Stimulated activated CD8-positive, alpha-beta memory T cell treated with anti-CD3 and anti-CD28 coated beads, Interleukin-7, amount 100 ng/mL, for 24 hours (primary cell): ENCODE measurements at regions not wholly inside any gene's neighbourhood (a gene's known extent, or its start where the extent isn't known, plus 50 kb on each side); places are given as distances from the start of the nearest gene placed in this dataset.

ENCODE experiments used
- DNase-seq: peaks from one replicate; pipeline ENCODE4 v3.0.0-alpha.2; 2020; ENCODE audit warnings: low read depth

DNA sequence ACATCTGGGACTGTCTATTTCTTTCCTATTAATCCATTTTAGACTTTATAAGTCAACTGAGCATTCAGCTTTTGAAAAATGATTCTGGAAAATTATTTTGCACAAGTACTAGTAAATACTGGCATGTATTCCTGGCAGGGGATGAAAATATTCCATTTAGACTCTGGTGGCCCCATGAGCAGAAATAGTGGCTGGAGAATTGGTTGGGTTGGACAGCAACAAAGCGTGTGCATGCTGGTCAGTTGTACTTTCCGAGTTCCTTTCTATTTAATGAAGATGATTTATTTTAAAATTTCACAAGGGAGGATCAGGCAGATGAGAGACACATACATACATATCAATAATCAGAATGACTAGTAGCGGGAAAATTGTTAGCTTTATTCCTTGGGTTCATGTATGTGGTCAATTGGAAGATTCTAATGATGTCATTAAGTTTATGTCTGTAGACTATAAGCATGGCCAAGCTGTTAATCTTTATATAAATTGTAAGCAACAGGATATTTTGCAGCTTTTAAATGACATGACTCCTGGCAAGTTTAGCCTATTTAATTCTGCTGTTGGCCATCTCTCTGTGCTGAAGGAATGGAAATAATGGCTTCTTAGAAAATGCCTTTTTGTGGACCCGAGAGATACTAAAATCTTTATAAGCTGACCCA is 541.6 kb downstream of the SLC4A3 start:
- DNase-seq: no peak

DNA sequence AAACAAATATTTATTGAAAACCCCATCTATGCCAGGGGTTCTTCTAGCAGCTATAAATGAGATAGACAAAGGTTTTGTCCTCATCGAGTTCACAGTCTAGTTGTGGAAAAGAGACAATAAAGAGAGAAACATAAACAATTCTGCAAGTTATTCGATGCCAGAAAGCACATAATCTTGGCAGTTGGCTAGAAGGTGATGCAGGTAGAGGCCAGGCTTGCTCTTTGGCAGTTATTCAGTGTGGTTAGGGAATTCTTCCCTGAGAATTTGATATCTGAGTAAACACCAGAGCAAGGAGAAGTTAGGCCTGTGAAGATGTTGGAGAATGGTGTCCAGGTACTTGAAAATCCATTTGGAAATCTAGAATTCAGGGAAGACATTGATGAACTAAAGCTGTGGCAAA is 547.4 kb downstream of the SLC4A3 start:
- no peak for DNase-seq

DNA sequence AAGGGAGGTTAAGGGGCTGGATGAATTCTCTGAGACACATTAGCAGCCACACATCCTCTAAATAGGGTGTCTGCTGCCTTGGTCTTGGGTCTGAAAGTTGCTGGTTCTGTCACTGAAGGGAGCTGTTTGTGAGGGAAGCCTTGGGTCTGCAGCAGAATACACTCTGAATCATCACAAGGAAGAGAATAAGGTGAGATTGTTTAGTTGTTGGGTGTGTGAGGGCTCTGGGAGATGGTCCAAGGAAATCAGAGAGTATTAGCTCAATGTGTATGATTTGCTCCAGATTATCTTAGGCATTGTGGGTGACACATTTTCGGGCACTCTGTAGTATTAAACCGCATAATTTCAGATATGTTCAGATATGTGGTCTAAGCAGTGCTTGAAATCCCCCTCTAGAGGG is 548.5 kb downstream of the SLC4A3 start:
- DNase-seq: no peak

GRCh38 chr2:220178991-220179695 is 551.7 kb downstream of the SLC4A3 start:
- DNase-seq: no peak

- DNase-seq: no peak
Measured at GRCh38 chr2:220181165-220181564, 553.7 kb downstream of the SLC4A3 start.

- DNase-seq: no peak
Measured at GRCh38 chr2:220182790-220183189, 555.4 kb downstream of the SLC4A3 start.

DNA sequence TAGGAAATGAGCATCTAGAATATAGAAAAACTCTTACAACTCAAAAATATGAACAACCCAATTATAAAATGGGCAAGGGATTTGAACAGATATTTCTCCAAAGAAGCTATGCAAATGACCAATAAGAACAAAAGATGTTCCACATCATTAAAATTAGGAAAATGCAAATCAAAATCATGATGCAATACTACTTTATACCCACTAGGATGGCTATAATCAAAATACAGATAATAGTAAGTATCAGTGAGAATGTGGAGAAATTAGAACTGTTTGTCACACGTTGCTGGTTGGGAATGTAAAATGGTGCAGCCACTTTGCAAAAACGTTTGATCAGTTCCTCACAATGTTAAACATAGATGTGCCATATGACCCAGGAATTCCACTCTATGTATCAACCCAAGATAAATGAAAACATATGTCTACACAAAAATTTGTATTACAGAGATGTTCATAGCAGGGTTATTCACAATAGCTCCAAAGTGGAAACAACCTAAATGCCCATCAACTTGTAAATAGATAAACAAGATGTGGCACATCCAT is 558.4 kb downstream of the SLC4A3 start:
- no peak for DNase-seq

DNA sequence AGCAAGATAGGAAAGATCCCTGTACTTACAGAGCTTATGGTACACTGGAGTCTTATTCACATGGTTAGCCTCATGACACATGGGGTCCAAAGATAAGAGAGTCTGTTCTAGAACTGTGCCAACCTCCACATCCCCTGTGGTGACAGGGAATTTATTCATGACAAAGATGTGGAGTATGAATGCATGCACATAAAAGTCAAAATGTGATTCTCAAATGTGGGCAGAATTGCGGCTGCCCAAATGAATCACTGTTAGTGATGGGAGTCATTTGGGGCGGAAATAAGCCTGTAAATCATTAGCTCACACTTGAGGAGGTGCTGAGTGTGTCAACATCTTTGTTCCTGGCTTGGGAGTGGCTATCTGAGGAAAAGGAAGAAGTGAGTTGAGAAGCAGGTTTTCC is 560.6 kb downstream of the SLC4A3 start:
- DNase-seq: no peak

DNA sequence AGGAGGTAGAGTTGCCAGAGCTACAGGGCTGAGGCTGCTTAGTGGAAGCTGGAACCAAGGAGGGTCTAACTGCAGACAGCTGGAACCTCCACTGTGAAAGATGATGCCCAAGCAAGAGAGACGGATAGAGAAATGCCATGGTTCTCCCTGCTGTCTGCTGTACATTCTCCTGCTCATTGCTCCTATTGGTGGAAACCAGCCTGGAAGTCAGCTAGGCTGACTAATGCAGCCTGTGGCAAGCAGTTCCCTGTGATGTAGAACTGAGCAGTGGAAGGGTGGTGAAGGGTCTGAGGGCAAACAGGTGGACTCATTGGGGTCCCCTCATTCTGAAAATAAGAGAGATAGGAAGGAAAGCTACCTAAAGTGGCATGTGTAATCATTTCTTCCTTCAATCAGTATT is 563.6 kb downstream of the SLC4A3 start:
- no peak for DNase-seq

- no peak for DNase-seq
Measured at GRCh38 chr2:220191737-220192136, 564.3 kb downstream of the SLC4A3 start.

- no peak for DNase-seq
Measured at GRCh38 chr2:220192994-220193753, 565.7 kb downstream of the SLC4A3 start.

DNA sequence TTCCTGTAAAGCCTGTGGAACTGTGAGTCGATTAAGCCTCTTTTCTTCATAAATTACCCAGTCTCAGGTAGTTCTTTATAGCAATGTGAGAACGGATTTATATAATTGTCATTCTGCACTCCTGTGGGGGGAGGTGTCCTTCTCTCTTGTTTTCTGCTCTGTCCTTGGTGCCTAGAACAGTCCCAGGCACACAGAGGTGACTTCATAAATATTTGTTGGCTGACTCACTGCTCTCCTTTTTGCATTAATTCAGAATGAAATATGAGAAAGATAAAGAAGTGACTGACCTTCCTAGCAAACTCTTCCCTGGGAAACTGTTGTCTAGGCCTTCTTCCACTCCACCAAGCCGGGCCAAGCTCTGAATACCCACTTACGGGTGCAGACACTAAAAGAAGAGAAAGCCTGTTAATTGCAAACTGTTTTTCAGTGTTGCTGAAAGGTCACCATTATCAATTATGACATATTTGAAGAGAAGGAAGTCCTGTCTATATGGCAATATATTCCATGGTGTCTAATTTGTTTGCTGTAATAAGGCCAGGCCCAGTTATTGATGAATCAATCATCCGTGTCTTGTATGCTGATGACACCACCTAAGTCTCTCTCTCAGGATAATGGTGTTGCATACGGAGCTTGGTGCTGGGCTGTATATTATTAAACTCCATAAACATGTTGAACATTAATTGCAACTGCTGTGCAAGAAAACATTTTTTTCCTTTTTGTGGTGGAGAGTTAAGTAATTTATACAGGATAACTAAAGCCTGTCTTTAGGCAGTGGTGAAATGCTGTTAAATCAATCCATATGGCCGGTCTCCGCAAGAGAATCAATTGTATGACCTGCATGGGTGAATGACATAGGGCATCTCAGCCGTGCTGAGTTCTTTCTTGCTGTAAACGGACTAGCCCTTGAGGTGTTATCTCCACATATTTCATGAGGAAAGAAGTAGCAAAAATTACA is 567.5 kb downstream of the SLC4A3 start:
- no peak for DNase-seq

DNA sequence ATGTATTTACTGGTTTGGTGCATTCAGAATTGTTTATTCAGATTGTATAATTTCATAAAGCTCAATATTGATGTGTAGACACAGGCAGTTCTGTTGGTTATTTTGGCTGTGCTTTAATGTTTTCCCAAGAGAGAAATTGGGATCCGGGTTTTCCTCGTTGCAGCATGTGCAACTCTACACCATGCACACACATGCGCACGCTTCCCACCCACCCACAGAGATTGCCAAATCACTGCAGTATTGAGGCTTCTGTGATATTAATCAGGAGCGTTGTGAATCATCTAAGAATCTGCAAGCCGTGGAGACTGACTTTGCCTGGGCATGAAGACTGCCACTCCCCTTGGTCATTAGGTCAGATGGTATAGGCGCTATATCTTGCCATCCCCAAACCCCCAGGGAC is 571.5 kb downstream of the SLC4A3 start:
- no peak for DNase-seq

- DNase-seq: no peak
Measured at GRCh38 chr2:220202066-220202465, 574.6 kb downstream of the SLC4A3 start.

- no peak for DNase-seq
Measured at GRCh38 chr2:220209093-220209492, 581.7 kb downstream of the SLC4A3 start.

GRCh38 chr2:220209751-220210150 is 582.3 kb downstream of the SLC4A3 start:
- no peak for DNase-seq

GRCh38 chr2:220212296-220213080 is 585.1 kb downstream of the SLC4A3 start:
- DNase-seq: no peak

- DNase-seq: no peak
Measured at GRCh38 chr2:220215785-220216184, 588.4 kb downstream of the SLC4A3 start.

GRCh38 chr2:220219371-220219770 is 591.9 kb downstream of the SLC4A3 start:
- no peak for DNase-seq

DNA sequence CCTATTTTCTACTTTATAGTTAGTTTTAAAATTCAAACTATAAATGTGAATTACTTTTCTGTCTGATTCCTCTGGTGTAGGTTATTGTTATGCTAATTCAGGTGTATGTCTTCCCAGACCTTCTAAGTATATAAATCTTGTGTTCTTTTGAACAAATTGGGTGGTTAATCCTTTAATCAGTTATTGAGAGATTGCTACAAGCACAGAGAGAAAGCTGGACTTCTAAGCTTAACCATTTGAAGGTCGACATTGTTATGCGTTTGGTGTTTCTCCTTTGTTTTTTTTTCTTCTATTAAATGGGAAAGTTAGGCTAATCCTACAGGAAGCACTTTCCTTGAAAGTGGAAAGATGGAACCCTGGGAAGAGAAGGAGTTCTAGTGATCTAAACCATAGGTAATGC is 592.6 kb downstream of the SLC4A3 start:
- DNase-seq: no peak

DNA sequence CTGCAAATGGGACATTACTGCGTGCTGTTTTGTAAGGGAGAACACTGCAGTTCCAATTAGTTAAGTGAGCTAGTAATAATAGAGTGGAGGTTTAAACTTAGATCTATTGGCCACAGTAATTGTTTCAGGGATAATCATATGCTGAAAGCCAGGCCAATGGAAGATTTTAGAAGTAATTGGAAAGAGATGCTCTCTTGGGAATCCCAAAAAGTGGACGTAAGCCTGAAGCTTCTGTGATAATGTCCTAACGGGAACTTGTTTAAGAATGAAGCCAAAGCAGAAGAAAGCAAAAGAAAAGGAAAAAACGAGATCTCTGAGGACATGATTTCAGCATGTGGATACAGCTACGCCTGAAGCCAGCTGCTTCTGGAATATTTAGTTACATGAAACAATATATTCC is 594.6 kb downstream of the SLC4A3 start:
- no peak for DNase-seq
